ENCODE measurements at regions not wholly inside any gene's neighbourhood (a gene's known extent, or its start where the extent isn't known, plus 50 kb on each side); places are given as distances from the start of the nearest gene placed in this dataset.

DNA sequence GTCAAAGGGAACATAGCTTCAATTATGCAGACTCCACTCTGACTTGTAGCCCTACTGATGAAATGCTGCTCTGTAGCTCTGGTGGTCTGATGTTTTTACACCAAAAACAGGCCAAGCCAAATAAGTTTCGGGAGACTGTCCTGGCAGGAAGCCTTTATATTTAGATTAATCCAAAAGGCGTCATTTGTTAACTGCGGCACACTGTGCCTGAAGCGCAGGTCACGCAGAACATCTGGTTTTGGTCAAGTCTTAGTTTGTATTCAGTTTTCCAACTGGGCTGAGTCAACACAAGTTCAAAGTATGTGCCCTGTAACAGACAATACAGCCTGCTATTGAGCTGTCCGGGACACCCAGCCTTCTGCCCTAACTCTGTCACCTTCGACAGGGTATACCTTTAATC is 154.6 kb upstream of the IPO5 start:
- Histone ChIP-seq H2AFZ (ENCODE audit: low read depth, low read length) (no peak overlapping the region), H3K4me3 (ENCODE audit: low read length) (no peak overlapping the region), H3K27me3 (ENCODE audit: insufficient read depth, low read length) (no peaks in the 10 kb centered on the region), H3K9me3 (ENCODE audit: low read length) (no peaks in the 10 kb centered on the region), H3K4me1 (ENCODE audit: insufficient read depth, low read length) (no peaks in the 10 kb centered on the region), H3K36me3 (ENCODE audit: insufficient read depth, low read length) (no peaks in the 10 kb centered on the region)

- no peaks in the 10 kb centered on the region for H3K27me3 ChIP-seq (ENCODE audit: insufficient read depth, low read length)
- no peak overlapping the region for H3K4me3 ChIP-seq (ENCODE audit: low read length)
- no peaks in the 10 kb centered on the region for H3K4me1 ChIP-seq (ENCODE audit: insufficient read depth, low read length)
- no peaks in the 10 kb centered on the region for H3K9me3 ChIP-seq (ENCODE audit: low read length)
- no peaks in the 10 kb centered on the region for H3K36me3 ChIP-seq (ENCODE audit: insufficient read depth, low read length)
- no peak overlapping the region for H2AFZ ChIP-seq (ENCODE audit: low read depth, low read length)
Measured at GRCh38 chr13:97802213-97802612, 151.3 kb upstream of the IPO5 start.

DNA sequence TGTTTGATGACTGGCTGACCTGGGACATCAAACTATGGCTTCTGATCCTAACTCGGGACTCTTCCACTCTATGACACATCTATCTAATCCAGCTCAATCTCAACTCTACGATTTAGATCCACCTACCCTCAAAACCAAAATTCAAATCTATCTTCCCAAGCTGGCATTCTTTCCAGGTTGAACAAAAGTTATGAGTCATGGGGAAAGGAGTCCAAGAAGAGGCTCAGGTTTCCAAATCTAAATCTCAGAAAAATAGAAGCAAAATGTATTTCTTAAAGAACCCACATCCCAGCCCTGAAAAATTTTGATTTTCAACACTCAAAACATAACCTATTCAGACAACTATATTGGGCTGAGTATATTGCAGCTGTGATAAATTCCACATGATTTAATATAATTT is 143.9 kb upstream of the IPO5 start:
- H3K36me3 ChIP-seq (ENCODE audit: insufficient read depth, low read length), result no peaks in the 10 kb centered on the region
- no peak overlapping the region for H3K4me3 ChIP-seq (ENCODE audit: low read length)
- H3K27me3 ChIP-seq (ENCODE audit: insufficient read depth, low read length), result no peaks in the 10 kb centered on the region
- no peak overlapping the region for H2AFZ ChIP-seq (ENCODE audit: low read depth, low read length)
- no peaks in the 10 kb centered on the region for H3K4me1 ChIP-seq (ENCODE audit: insufficient read depth, low read length)
- no peaks in the 10 kb centered on the region for H3K9me3 ChIP-seq (ENCODE audit: low read length)

DNA sequence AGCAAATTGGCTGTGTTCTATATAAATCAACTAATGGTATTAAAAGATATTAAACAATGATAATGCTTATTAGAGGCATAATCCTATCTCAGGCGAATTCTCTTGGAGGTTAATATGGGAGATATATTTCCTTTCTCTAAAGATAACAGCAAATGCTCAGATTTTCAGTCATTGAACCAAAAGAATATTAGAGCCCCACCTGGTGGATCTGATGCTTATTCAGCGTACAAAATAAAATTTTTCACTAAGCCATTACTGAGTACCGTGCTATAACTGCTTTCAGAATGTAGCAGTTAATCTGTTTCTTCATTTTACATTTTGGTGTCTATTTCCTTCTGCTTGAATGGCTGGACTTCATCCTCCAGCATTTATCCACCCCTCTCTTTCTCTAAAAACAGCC is 143.3 kb upstream of the IPO5 start:
- Histone ChIP-seq H3K4me3 (ENCODE audit: low read length) (no peak overlapping the region), H2AFZ (ENCODE audit: low read depth, low read length) (no peak overlapping the region), H3K9me3 (ENCODE audit: low read length) (no peaks in the 10 kb centered on the region), H3K36me3 (ENCODE audit: insufficient read depth, low read length) (no peaks in the 10 kb centered on the region), H3K27me3 (ENCODE audit: insufficient read depth, low read length) (no peaks in the 10 kb centered on the region), H3K4me1 (ENCODE audit: insufficient read depth, low read length) (no peaks in the 10 kb centered on the region)

DNA sequence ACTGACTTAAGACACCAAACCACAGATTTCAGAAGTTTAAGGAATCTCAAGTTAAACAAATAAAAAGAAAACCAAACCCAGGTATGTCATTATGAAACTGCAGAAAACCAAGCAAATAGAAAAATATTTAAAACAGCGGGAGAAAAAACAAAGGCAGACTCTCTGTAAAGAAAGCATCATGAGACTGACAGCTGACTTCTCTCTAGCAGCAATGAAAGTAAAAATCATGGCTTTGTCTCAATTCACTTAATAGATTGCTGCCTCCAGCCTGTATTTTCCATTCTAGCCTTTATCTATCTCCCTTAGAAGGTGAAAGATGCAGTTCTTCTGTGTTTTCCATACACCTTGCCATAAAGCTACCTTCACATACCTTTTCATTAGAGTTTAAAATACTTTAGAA is 131.1 kb upstream of the IPO5 start:
- no peaks in the 10 kb centered on the region for H3K9me3 ChIP-seq (ENCODE audit: low read length)

DNA sequence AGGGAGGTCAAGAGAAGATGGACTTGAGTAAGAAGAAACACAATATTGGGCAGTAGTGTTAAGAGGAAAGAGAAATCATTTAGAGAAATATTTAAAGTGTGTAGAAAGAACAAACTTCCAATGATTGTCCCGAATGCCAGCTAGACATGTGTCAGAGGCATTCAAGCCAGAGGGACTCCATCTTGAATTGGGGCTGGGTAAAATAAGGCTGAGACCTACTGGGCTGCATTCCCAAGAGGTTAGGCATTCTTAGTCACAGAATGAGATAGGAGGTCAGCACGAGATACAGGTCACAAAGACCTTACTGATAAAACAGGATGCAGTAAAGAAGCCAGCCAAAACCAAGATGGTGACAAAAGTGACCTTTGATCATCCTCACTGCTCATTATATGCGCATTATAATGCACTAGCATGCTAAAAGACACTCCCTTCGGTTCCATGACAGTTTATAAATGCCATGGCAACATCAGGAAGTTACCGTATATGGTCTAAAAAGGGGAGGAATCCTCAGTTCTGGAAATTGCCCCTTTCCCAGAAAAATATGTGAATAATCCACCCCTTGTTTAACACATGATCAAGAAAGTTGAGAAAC is 127.0 kb upstream of the IPO5 start:
- Histone ChIP-seq H2AFZ (ENCODE audit: low read depth, low read length) (no peak overlapping the region), H3K4me3 (ENCODE audit: low read length) (no peak overlapping the region), H3K4me1 (ENCODE audit: insufficient read depth, low read length) (no peaks in the 10 kb centered on the region), H3K36me3 (ENCODE audit: insufficient read depth, low read length) (no peaks in the 10 kb centered on the region), H3K9me3 (ENCODE audit: low read length) (no peaks in the 10 kb centered on the region), H3K27me3 (ENCODE audit: insufficient read depth, low read length) (no peaks in the 10 kb centered on the region)

More for the DNA sequence above, 131.1 kb upstream of the IPO5 start:
- Histone ChIP-seq H2AFZ (ENCODE audit: low read depth, low read length) (no peak overlapping the region), H3K4me3 (ENCODE audit: low read length) (no peak overlapping the region), H3K4me1 (ENCODE audit: insufficient read depth, low read length) (no peaks in the 10 kb centered on the region), H3K27me3 (ENCODE audit: insufficient read depth, low read length) (no peaks in the 10 kb centered on the region), H3K36me3 (ENCODE audit: insufficient read depth, low read length) (no peaks in the 10 kb centered on the region)

DNA sequence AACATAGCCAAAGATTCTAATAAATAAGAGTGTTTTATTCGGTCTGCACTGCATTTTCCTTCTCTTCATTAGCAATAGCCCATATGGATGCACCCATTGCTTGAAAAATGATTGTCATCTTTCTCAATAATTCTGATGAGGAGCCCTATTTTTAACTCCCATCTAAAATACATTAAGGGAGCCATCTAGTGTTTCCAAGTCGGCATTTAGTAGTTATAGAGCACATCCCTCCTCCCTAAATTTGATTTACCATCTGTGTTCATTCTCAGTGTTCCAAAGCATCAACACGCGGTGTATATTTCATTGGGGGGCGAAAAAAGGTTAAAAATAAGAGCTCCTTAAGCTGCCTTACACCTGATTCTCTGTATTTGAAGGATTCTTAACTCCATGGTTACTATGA is 119.2 kb upstream of the IPO5 start:
- Histone ChIP-seq H3K9me3 (ENCODE audit: low read length) (no peaks in the 10 kb centered on the region), H3K4me3 (ENCODE audit: low read length) (no peak overlapping the region), H3K36me3 (ENCODE audit: insufficient read depth, low read length) (no peaks in the 10 kb centered on the region), H3K27me3 (ENCODE audit: insufficient read depth, low read length) (peaks cover 3% of the 10 kb centered on the region), H3K4me1 (ENCODE audit: insufficient read depth, low read length) (no peaks in the 10 kb centered on the region), H2AFZ (ENCODE audit: low read depth, low read length) (no peak overlapping the region)

DNA sequence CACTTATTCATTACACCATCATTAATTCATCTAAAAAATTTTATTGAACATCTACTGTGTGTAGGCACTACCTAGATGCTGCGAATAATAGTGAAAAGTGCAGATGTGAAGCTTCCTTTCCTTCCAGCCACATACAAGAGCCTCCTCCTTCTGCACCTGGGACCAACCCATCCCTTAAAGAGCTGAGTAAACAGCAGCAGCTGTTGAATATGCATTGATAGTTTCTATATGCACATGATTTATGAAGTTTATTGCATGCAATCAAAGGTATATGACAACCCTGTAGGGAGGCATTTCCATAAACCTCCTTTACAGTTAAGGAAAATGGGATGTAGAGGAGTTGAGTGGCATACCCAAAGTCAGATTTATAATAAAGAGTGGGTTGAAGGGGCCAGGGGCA is 110.3 kb upstream of the IPO5 start:
- H3K4me3 ChIP-seq (ENCODE audit: low read length), result no peak overlapping the region
- H3K36me3 ChIP-seq (ENCODE audit: insufficient read depth, low read length), result no peaks in the 10 kb centered on the region
- no peaks in the 10 kb centered on the region for H3K4me1 ChIP-seq (ENCODE audit: insufficient read depth, low read length)
- H3K9me3 ChIP-seq (ENCODE audit: low read length), result no peaks in the 10 kb centered on the region
- H3K27me3 ChIP-seq (ENCODE audit: insufficient read depth, low read length), result no peaks in the 10 kb centered on the region
- no peak overlapping the region for H2AFZ ChIP-seq (ENCODE audit: low read depth, low read length)

- H2AFZ ChIP-seq (ENCODE audit: low read depth, low read length), result no peak overlapping the region
- H3K9me3 ChIP-seq (ENCODE audit: low read length), result no peaks in the 10 kb centered on the region
- no peak overlapping the region for H3K4me3 ChIP-seq (ENCODE audit: low read length)
- no peaks in the 10 kb centered on the region for H3K27me3 ChIP-seq (ENCODE audit: insufficient read depth, low read length)
- H3K4me1 ChIP-seq (ENCODE audit: insufficient read depth, low read length), result no peaks in the 10 kb centered on the region
- no peaks in the 10 kb centered on the region for H3K36me3 ChIP-seq (ENCODE audit: insufficient read depth, low read length)
Measured at GRCh38 chr13:97844151-97844550, 109.3 kb upstream of the IPO5 start.

GRCh38 chr13:97848886-97849285 is 104.6 kb upstream of the IPO5 start:
- no peaks in the 10 kb centered on the region for H3K9me3 ChIP-seq (ENCODE audit: low read length)
- no peaks in the 10 kb centered on the region for H3K36me3 ChIP-seq (ENCODE audit: insufficient read depth, low read length)
- no peaks in the 10 kb centered on the region for H3K27me3 ChIP-seq (ENCODE audit: insufficient read depth, low read length)
- H3K4me3 ChIP-seq (ENCODE audit: low read length), result no peak overlapping the region
- H3K4me1 ChIP-seq (ENCODE audit: insufficient read depth, low read length), result no peaks in the 10 kb centered on the region
- H2AFZ ChIP-seq (ENCODE audit: low read depth, low read length), result no peak overlapping the region

- H2AFZ ChIP-seq (ENCODE audit: low read depth, low read length), result no peak overlapping the region
- no peak overlapping the region for H3K4me3 ChIP-seq (ENCODE audit: low read length)
- H3K4me1 ChIP-seq (ENCODE audit: insufficient read depth, low read length), result no peaks in the 10 kb centered on the region
- no peaks in the 10 kb centered on the region for H3K27me3 ChIP-seq (ENCODE audit: insufficient read depth, low read length)
- no peaks in the 10 kb centered on the region for H3K9me3 ChIP-seq (ENCODE audit: low read length)
- no peaks in the 10 kb centered on the region for H3K36me3 ChIP-seq (ENCODE audit: insufficient read depth, low read length)
Measured at GRCh38 chr13:97849305-97849704, 104.2 kb upstream of the IPO5 start.

DNA sequence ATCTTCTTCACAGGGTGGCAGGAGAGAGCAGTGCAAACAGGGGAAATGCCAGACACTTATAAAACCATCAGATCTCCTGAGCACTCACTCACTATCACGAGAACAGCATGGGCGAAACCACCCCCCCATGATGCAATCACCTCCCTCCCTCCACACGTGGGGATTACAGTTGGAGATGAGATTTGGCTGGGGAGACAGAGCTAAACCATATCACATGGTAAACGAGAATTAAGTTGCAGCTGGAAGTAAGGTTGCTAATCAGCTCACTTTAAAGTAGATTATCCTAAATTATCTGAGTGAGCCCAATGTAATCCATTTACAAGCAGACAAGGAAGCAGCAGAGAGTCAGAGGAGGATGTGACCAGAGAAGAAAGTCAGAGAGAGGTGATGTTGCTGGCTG is 102.2 kb upstream of the IPO5 start:
- Histone ChIP-seq H3K27me3 (ENCODE audit: insufficient read depth, low read length) (no peaks in the 10 kb centered on the region), H2AFZ (ENCODE audit: low read depth, low read length) (no peak overlapping the region), H3K4me1 (ENCODE audit: insufficient read depth, low read length) (peaks cover 7% of the 10 kb centered on the region), H3K4me3 (ENCODE audit: low read length) (no peak overlapping the region), H3K9me3 (ENCODE audit: low read length) (no peaks in the 10 kb centered on the region), H3K36me3 (ENCODE audit: insufficient read depth, low read length) (no peaks in the 10 kb centered on the region)

GRCh38 chr13:97852181-97852874 is 101.1 kb upstream of the IPO5 start:
- H3K36me3 ChIP-seq (ENCODE audit: insufficient read depth, low read length), result no peaks in the 10 kb centered on the region
- H3K4me3 ChIP-seq (ENCODE audit: low read length), result no peak overlapping the region
- no peaks in the 10 kb centered on the region for H3K9me3 ChIP-seq (ENCODE audit: low read length)
- H3K4me1 ChIP-seq (ENCODE audit: insufficient read depth, low read length), result peaks cover 7% of the 10 kb centered on the region
- H3K27me3 ChIP-seq (ENCODE audit: insufficient read depth, low read length), result no peaks in the 10 kb centered on the region
- H2AFZ ChIP-seq (ENCODE audit: low read depth, low read length), result no peak overlapping the region

- no peak overlapping the region for H3K4me3 ChIP-seq (ENCODE audit: low read length)
- H3K36me3 ChIP-seq (ENCODE audit: insufficient read depth, low read length), result no peaks in the 10 kb centered on the region
- no peak overlapping the region for H2AFZ ChIP-seq (ENCODE audit: low read depth, low read length)
- no peaks in the 10 kb centered on the region for H3K9me3 ChIP-seq (ENCODE audit: low read length)
- H3K27me3 ChIP-seq (ENCODE audit: insufficient read depth, low read length), result no peaks in the 10 kb centered on the region
- peaks cover 7% of the 10 kb centered on the region for H3K4me1 ChIP-seq (ENCODE audit: insufficient read depth, low read length)
Measured at GRCh38 chr13:97853550-97853949, 99.9 kb upstream of the IPO5 start.

All from neuron (in vitro differentiated cells).